Upper lobe of right lung (tissue), 1 donor: ENCODE measurements at regions not wholly inside any gene's neighbourhood (a gene's known extent, or its start where the extent isn't known, plus 50 kb on each side); places are given as distances from the start of the nearest gene placed in this dataset.

Experiments used
- ATAC-seq: fragments of 200-7000 bp; cut with Tn5 transposase; one replicate; pipeline ENCODE4 v1.9.1; 2020; ENCODE audit warnings: mild to moderate bottlenecking, moderate library complexity
- DNase-seq: peaks from one replicate; pipeline ENCODE4 v3.0.0-alpha.2; 2020
- H3K27ac ChIP-seq: fragments of 200-600 bp; one replicate; pipeline ENCODE4 v1.8.0; 2022
- H3K27me3 ChIP-seq: fragments of 200-600 bp; one replicate; pipeline ENCODE4 v1.8.0; 2022; ENCODE audit warnings: mild to moderate bottlenecking
- H3K36me3 ChIP-seq: fragments of 200-600 bp; one replicate; pipeline ENCODE4 v1.8.0; 2022
- H3K4me1 ChIP-seq: fragments of 200-600 bp; one replicate; pipeline ENCODE4 v1.8.0; 2022
- H3K4me3 ChIP-seq: fragments of 200-600 bp; one replicate; pipeline ENCODE4 v1.8.0; 2022; ENCODE audit warnings: mild to moderate bottlenecking
- H3K9me3 ChIP-seq: fragments of 200-600 bp; one replicate; pipeline ENCODE4 v1.8.0; 2022
- CTCF ChIP-seq: fragments of 200-600 bp; IDR thresholded peaks from one replicate; pipeline ENCODE4 v1.8.0; 2022; ENCODE audit warnings: antibody characterized with exemption
- intact Hi-C: fragments of 100-400 bp; cut with DNase I; formaldehyde crosslinking; loops from one replicate; pipeline ENCODE4 v1.11.0; 2022
- donor health status: DM: no; HTN: yes; CAD: no; lungs with severe emphysema.

GRCh38 chr2:42118754-42119569 is 50.2 kb upstream of the EML4 start:
- H3K4me3 ChIP-seq, result no peak overlapping the region
- H3K9me3 ChIP-seq, result no peaks in the 10 kb centered on the region
- TF ChIP-seq CTCF, result no peak
- DNase-seq (no peak), ATAC-seq (no peak)
- peak overlapping the region; percentile 59 for H3K27ac ChIP-seq
- H3K36me3 ChIP-seq, result no peaks in the 10 kb centered on the region
- intact Hi-C loops, result no loop called here
- H3K27me3 ChIP-seq, result no peaks in the 10 kb centered on the region
- peaks cover 37% of the 10 kb centered on the region for H3K4me1 ChIP-seq
